Lower leg skin (tissue), 3 donors: ENCODE measurements at regions not wholly inside any gene's neighbourhood (a gene's known extent, or its start where the extent isn't known, plus 50 kb on each side); places are given as distances from the start of the nearest gene placed in this dataset.

Source experiments
- CTCF ChIP-seq, 3 donors: fragments of 450-650 bp; IDR thresholded peaks; one replicate each; pipeline ENCODE4 v1.5.1; 2016; ENCODE audit warnings: antibody characterized with exemption in 3 of 3, mild to moderate bottlenecking in 3 of 3, moderate library complexity in 2 of 3
- POLR2A ChIP-seq, 2 donors: fragments of 450-650 bp; IDR thresholded peaks; one replicate each; pipeline ENCODE4 v1.6.1; 2016 to 2017; ENCODE audit warnings: antibody characterized with exemption in 2 of 2, mild to moderate bottlenecking in 1 of 2, moderate library complexity in 1 of 2

DNA sequence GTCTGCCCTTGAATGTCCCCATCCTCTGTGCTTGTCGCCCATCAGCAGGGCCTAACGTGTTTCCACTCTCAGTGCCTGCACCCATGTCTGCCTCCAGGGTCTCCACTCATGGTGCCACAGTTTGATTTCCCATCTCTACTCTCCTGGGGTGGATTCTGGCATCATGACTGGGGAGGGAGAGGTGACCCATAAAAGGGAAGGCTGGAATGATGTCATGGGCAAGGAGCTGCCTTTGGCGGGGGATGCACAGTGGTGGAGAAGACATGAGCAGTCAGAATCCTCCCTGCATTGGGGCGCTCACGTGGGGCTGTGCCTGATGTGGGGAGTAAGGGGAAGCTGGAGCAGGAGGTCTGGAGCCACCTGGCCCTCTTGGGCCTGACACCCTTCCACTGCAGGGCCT lies 100.9 kb downstream of the USP22 start:
- TF ChIP-seq CTCF (IDR thresholded peaks at IDR 0.05) (no peak), POLR2A (IDR thresholded peaks at IDR 0.05) (no peak)
